ENCODE measurements at regions not wholly inside any gene's neighbourhood (a gene's known extent, or its start where the extent isn't known, plus 50 kb on each side); places are given as distances from the start of the nearest gene placed in this dataset.

DNA sequence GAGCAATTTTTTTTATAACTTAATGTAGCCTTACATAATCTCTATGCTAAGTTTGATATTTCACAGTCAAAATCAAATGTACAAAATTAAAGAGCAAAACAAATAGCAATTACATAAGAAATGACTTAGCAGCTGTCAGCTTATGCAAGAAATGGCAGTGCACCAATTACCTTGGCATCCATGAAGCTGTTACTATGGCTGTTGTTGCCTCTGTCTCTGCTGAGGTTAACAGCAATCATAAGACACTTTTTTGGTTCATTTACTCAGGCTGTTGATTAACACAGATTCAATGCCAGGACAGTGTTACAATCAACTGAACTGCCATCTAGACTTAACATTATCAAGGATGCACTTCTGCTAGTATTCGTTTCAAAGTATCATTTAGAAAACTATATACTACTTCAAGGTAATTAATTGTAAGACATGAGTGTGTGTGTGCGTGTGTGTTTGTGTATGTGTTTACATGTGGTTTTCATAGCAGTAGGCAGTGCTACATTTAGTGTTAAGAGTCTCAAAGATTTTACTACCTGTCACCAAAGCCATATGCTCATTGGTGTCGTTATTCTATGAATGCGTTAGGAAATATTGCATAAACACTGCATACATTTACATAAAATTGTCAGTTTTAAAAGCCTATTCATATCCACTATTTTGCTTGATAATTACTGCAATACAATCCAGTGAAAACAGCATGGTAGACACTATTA lies 1084.2 kb upstream of the COX7C start:
- TF ChIP-seq, protein P1, sequence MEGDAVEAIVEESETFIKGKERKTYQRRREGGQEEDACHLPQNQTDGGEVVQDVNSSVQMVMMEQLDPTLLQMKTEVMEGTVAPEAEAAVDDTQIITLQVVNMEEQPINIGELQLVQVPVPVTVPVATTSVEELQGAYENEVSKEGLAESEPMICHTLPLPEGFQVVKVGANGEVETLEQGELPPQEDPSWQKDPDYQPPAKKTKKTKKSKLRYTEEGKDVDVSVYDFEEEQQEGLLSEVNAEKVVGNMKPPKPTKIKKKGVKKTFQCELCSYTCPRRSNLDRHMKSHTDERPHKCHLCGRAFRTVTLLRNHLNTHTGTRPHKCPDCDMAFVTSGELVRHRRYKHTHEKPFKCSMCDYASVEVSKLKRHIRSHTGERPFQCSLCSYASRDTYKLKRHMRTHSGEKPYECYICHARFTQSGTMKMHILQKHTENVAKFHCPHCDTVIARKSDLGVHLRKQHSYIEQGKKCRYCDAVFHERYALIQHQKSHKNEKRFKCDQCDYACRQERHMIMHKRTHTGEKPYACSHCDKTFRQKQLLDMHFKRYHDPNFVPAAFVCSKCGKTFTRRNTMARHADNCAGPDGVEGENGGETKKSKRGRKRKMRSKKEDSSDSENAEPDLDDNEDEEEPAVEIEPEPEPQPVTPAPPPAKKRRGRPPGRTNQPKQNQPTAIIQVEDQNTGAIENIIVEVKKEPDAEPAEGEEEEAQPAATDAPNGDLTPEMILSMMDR (IDR thresholded peaks at IDR 0.05) = no peak
- TF ChIP-seq EZH2 (IDR thresholded peaks at IDR 0.05) = no peak

Measured in neural progenitor cell (in vitro differentiated cells).